Thyroid gland (tissue), 4 donors: ENCODE measurements at regions not wholly inside any gene's neighbourhood (a gene's known extent, or its start where the extent isn't known, plus 50 kb on each side); places are given as distances from the start of the nearest gene placed in this dataset.

ENCODE experiments used
- POLR2A ChIP-seq, 2 donors: fragments of 450-650 bp; IDR thresholded peaks; one replicate each; pipeline ENCODE4 v1.6.1; 2017; ENCODE audit warnings: antibody characterized with exemption in 2 of 2, mild to moderate bottlenecking in 2 of 2, moderate library complexity in 1 of 2
- TF ChIP-seq, protein P1 (sequence below), 6 experiments: fragments of 200-600 bp in 3 of 6; fragments of 450-650 bp in 3 of 6; sonication (generic) in 3 of 6; IDR thresholded peaks; one replicate each; pipeline ENCODE4 v1.5.1; 2016 to 2019; ENCODE audit warnings: antibody characterized with exemption in 6 of 6, mild to moderate bottlenecking in 2 of 6, inconsistent platforms in 1 of 6, moderate library complexity in 1 of 6

DNA sequence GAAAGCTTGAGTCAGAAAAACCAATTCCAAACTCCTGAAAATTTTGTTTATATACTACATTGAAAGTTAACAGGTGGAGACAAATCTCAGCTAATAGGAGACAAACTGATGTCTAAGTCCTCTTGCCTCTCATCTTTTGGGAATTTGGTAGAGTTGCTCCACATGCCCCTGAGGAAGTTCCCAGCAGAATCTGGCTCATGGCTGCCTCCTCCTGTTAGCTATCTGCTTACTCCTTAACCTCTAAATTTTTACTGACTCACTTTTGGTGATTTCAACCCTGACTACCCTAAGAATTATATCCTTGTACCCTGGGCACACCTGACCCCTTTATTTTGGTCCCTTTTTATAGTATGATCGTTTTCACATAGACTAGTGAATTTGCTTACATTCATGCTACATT, 633.7 kb upstream of the USP24 start:
- TF ChIP-seq, protein P1, sequence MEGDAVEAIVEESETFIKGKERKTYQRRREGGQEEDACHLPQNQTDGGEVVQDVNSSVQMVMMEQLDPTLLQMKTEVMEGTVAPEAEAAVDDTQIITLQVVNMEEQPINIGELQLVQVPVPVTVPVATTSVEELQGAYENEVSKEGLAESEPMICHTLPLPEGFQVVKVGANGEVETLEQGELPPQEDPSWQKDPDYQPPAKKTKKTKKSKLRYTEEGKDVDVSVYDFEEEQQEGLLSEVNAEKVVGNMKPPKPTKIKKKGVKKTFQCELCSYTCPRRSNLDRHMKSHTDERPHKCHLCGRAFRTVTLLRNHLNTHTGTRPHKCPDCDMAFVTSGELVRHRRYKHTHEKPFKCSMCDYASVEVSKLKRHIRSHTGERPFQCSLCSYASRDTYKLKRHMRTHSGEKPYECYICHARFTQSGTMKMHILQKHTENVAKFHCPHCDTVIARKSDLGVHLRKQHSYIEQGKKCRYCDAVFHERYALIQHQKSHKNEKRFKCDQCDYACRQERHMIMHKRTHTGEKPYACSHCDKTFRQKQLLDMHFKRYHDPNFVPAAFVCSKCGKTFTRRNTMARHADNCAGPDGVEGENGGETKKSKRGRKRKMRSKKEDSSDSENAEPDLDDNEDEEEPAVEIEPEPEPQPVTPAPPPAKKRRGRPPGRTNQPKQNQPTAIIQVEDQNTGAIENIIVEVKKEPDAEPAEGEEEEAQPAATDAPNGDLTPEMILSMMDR (IDR thresholded peaks at IDR 0.05), result no peak
- no peak for TF ChIP-seq POLR2A (IDR thresholded peaks at IDR 0.05)
